Neural cell (in vitro differentiated cells): ENCODE measurements at regions not wholly inside any gene's neighbourhood (a gene's known extent, or its start where the extent isn't known, plus 50 kb on each side); places are given as distances from the start of the nearest gene placed in this dataset.

Experiments
- H2AFZ ChIP-seq: fragments of 200-600, 300-800 bp; sonication (generic), shearing (Covaris generic); 2 replicates; pipeline ENCODE4 v1.6.0; 2014; ENCODE audit warnings: low read depth, mild to moderate bottlenecking, antibody characterized with exemption, low read length, moderate library complexity
- H3F3A ChIP-seq: fragments of 200-600 bp; shearing (Covaris generic); 2 replicates; pipeline ENCODE4 v1.6.1; 2016; ENCODE audit warnings: mild to moderate bottlenecking, moderate library complexity, mixed read lengths, antibody characterized with exemption, low read length; ENCODE audit not compliant: insufficient read depth, poor library complexity, severe bottlenecking
- H3K27ac ChIP-seq: fragments of 200-600, 300-800 bp; sonication (generic), shearing (Covaris generic); 2 replicates; pipeline ENCODE4 v1.5.1; 2014; ENCODE audit warnings: mild to moderate bottlenecking, low read length, moderate library complexity
- H3K27me3 ChIP-seq: fragments of 300-800, 200-600 bp; sonication (generic), shearing (Covaris generic); 2 replicates; pipeline ENCODE4 v1.6.0; 2014; ENCODE audit warnings: mild to moderate bottlenecking, low read depth, low read length, moderate library complexity; ENCODE audit not compliant: insufficient read depth
- H3K36me3 ChIP-seq: fragments of 300-800, 200-600 bp; sonication (generic), shearing (Covaris generic); 2 replicates; pipeline ENCODE4 v1.5.1; 2014; ENCODE audit warnings: mild to moderate bottlenecking, antibody characterized with exemption, low read length, moderate library complexity; ENCODE audit not compliant: insufficient read depth
- H3K4me2 ChIP-seq: fragments of 300-800, 200-600 bp; sonication (generic), shearing (Covaris generic); 2 replicates; pipeline ENCODE4 v1.6.0; 2014; ENCODE audit warnings: mild to moderate bottlenecking, low read length
- H3K4me3 ChIP-seq: fragments of 300-800, 200-600 bp; sonication (generic), shearing (Covaris generic); 2 replicates; pipeline ENCODE4 v1.5.1; 2014; ENCODE audit warnings: mild to moderate bottlenecking, low read length, moderate library complexity
- H3K79me2 ChIP-seq: fragments of 200-600 bp; shearing (Covaris generic); replicated peaks from 2 replicates; pipeline ENCODE4 v1.6.0; 2014; ENCODE audit warnings: mild to moderate bottlenecking, low read length, moderate library complexity; ENCODE audit not compliant: insufficient read depth
- H3K9ac ChIP-seq: fragments of 300-800, 200-600 bp; sonication (generic), shearing (Covaris generic); 2 replicates; pipeline ENCODE4 v1.6.1; 2016; ENCODE audit warnings: mild to moderate bottlenecking, low read length, mixed read lengths
- H3K9me2 ChIP-seq: fragments of 200-600 bp; shearing (Covaris generic); 2 replicates; pipeline ENCODE4 v1.6.1; 2016; ENCODE audit warnings: mild to moderate bottlenecking, low read length, mixed read lengths; ENCODE audit not compliant: insufficient read depth
- H3K9me3 ChIP-seq: fragments of 200-600, 300-800 bp; sonication (generic), shearing (Covaris generic); 2 replicates; pipeline ENCODE4 v1.6.1; 2016; ENCODE audit warnings: mild to moderate bottlenecking, mixed run types, low read length, moderate library complexity, mixed read lengths
- H4K20me1 ChIP-seq: fragments of 200-600 bp; shearing (Covaris generic); 2 replicates; pipeline ENCODE4 v1.6.1; 2016; ENCODE audit warnings: mild to moderate bottlenecking, mixed run types; ENCODE audit not compliant: insufficient read depth
- EP300 ChIP-seq: fragments of 450-650 bp; conservative IDR thresholded peaks from 2 replicates; pipeline ENCODE4 v1.6.1; 2014; ENCODE audit warnings: antibody characterized with exemption, mild to moderate bottlenecking, moderate library complexity; ENCODE audit not compliant: poor library complexity, severe bottlenecking
- EZH2 ChIP-seq: fragments of 200-600, 300-800 bp; shearing (Covaris generic), sonication (generic); IDR thresholded peaks from 2 replicates; pipeline ENCODE4 v1.6.1; 2014; ENCODE audit warnings: antibody characterized with exemption, low read length, borderline replicate concordance, mild to moderate bottlenecking; ENCODE audit not compliant: insufficient read depth, poor library complexity, severe bottlenecking
- MXI1 ChIP-seq: fragments of 450-650 bp; conservative IDR thresholded peaks from 2 replicates; pipeline ENCODE4 v1.6.1; 2014; ENCODE audit warnings: antibody characterized with exemption, mild to moderate bottlenecking; ENCODE audit not compliant: poor library complexity, severe bottlenecking
- POLR2AphosphoS5 ChIP-seq: IDR thresholded peaks from 2 replicates; pipeline ENCODE4 v1.6.1; 2012
- RAD21 ChIP-seq: fragments of 450-650 bp; conservative IDR thresholded peaks from 2 replicates; pipeline ENCODE4 v1.6.1; 2014; ENCODE audit warnings: antibody characterized with exemption, mild to moderate bottlenecking, moderate library complexity
- SMC3 ChIP-seq: fragments of 450-650 bp; conservative IDR thresholded peaks from 2 replicates; pipeline ENCODE4 v1.6.1; 2014; ENCODE audit warnings: antibody characterized with exemption, mild to moderate bottlenecking, moderate library complexity; ENCODE audit not compliant: poor library complexity
- TAF1 ChIP-seq: IDR thresholded peaks from 2 replicates; pipeline ENCODE4 v1.6.1; 2012; ENCODE audit warnings: low read depth
- TF ChIP-seq, protein P1 (sequence below): IDR thresholded peaks from 2 replicates; pipeline ENCODE4 v1.6.1; 2012; ENCODE audit warnings: borderline replicate concordance
- TF ChIP-seq, protein P2 (sequence below): fragments of 450-650 bp; IDR thresholded peaks from 2 replicates; pipeline ENCODE4 v1.5.1; 2014; ENCODE audit warnings: antibody characterized with exemption, mild to moderate bottlenecking, moderate library complexity; ENCODE audit not compliant: poor library complexity, severe bottlenecking

DNA sequence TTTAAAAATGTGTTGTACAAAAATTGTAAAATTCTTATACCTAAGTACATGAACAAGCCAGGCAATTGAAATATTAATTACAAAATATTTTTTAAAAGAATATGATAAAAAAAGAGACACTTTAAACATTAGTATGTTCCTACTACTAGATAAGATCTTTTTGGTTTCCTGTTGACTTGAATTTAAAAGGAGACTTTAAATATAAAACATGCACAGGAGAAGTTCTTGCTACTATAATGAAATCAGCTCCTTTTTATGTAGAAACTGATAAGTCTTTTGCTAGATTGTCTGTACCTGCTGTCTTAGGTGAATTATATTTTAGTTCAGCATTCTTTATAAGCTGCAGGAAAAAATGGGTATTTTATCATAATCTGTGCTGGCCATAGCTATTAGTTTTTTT, 140.2 kb downstream of the TNFSF13B start:
- H3F3A ChIP-seq, result peaks cover 3% of the 10 kb centered on the region
- H3K36me3 ChIP-seq, result no peaks in the 10 kb centered on the region
- H3K4me2 ChIP-seq, result no peak overlapping the region
- H3K27me3 ChIP-seq, result no peaks in the 10 kb centered on the region
- H3K4me3 ChIP-seq, result no peak overlapping the region
- H3K27ac ChIP-seq, result no peak overlapping the region
- no peaks in the 10 kb centered on the region for H3K9me2 ChIP-seq
- no peak for TF ChIP-seq SMC3
- TF ChIP-seq TAF1, result no peak
- TF ChIP-seq, protein P1, sequence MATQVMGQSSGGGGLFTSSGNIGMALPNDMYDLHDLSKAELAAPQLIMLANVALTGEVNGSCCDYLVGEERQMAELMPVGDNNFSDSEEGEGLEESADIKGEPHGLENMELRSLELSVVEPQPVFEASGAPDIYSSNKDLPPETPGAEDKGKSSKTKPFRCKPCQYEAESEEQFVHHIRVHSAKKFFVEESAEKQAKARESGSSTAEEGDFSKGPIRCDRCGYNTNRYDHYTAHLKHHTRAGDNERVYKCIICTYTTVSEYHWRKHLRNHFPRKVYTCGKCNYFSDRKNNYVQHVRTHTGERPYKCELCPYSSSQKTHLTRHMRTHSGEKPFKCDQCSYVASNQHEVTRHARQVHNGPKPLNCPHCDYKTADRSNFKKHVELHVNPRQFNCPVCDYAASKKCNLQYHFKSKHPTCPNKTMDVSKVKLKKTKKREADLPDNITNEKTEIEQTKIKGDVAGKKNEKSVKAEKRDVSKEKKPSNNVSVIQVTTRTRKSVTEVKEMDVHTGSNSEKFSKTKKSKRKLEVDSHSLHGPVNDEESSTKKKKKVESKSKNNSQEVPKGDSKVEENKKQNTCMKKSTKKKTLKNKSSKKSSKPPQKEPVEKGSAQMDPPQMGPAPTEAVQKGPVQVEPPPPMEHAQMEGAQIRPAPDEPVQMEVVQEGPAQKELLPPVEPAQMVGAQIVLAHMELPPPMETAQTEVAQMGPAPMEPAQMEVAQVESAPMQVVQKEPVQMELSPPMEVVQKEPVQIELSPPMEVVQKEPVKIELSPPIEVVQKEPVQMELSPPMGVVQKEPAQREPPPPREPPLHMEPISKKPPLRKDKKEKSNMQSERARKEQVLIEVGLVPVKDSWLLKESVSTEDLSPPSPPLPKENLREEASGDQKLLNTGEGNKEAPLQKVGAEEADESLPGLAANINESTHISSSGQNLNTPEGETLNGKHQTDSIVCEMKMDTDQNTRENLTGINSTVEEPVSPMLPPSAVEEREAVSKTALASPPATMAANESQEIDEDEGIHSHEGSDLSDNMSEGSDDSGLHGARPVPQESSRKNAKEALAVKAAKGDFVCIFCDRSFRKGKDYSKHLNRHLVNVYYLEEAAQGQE, result no peak
- TF ChIP-seq EZH2, result no peak
- TF ChIP-seq, protein P2, sequence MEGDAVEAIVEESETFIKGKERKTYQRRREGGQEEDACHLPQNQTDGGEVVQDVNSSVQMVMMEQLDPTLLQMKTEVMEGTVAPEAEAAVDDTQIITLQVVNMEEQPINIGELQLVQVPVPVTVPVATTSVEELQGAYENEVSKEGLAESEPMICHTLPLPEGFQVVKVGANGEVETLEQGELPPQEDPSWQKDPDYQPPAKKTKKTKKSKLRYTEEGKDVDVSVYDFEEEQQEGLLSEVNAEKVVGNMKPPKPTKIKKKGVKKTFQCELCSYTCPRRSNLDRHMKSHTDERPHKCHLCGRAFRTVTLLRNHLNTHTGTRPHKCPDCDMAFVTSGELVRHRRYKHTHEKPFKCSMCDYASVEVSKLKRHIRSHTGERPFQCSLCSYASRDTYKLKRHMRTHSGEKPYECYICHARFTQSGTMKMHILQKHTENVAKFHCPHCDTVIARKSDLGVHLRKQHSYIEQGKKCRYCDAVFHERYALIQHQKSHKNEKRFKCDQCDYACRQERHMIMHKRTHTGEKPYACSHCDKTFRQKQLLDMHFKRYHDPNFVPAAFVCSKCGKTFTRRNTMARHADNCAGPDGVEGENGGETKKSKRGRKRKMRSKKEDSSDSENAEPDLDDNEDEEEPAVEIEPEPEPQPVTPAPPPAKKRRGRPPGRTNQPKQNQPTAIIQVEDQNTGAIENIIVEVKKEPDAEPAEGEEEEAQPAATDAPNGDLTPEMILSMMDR, result no peak
- no peak for TF ChIP-seq POLR2AphosphoS5
- no peak for TF ChIP-seq MXI1
- TF ChIP-seq EP300, result no peak
- no peaks in the 10 kb centered on the region for H4K20me1 ChIP-seq
- no peak overlapping the region for H2AFZ ChIP-seq
- no peaks in the 10 kb centered on the region for H3K9me3 ChIP-seq
- no peaks in the 10 kb centered on the region for H3K79me2 ChIP-seq
- no peak overlapping the region for H3K9ac ChIP-seq

DNA sequence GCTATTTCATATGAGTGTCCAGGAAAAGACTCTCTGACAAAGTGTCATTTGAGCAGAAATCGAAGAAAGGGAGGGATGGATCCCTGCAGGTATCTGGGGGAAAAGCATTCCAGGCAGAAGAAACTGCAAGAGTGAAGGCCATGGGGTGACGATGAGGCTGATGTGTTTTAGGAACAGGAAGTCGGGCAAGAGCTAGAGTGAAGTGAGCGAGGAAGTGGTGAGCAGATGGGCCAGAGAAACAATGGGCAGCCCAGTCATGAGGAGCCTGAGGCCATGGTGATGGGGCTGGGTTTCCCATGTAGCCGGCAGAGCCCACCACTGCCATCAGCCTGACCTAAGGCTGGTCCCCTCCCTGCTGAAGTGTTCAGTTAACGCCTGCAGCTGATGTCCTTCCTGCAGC, 150.2 kb downstream of the TNFSF13B start:
- Histone ChIP-seq H3K27ac (no peak overlapping the region), H3K4me2 (no peak overlapping the region), H3K4me3 (no peak overlapping the region), H3F3A (no peaks in the 10 kb centered on the region), H3K9ac (no peak overlapping the region), H4K20me1 (no peaks in the 10 kb centered on the region), H3K79me2 (no peaks in the 10 kb centered on the region), H3K9me2 (no peaks in the 10 kb centered on the region), H3K36me3 (no peaks in the 10 kb centered on the region), H3K27me3 (no peaks in the 10 kb centered on the region), H2AFZ (no peak overlapping the region), H3K9me3 (no peaks in the 10 kb centered on the region)
- TF ChIP-seq, protein P1, result no peak
- TF ChIP-seq SMC3, result no peak
- TF ChIP-seq, protein P2, result no peak
- TF ChIP-seq MXI1, result no peak
- TF ChIP-seq EZH2, result no peak
- no peak for TF ChIP-seq RAD21
